K562 (cell line): ENCODE measurements at regions not wholly inside any gene's neighbourhood (a gene's known extent, or its start where the extent isn't known, plus 50 kb on each side); places are given as distances from the start of the nearest gene placed in this dataset.

ENCODE experiments used
- ATAC-seq: fragments of 200-7000 bp; cut with Tn5 transposase; 3 replicates; pipeline ENCODE4 v1.9.1; 2020; ENCODE audit warnings: moderate library complexity
- BruUV-seq: library from RNA; stranded (reverse); fragments of 400-500 nt; replicated peaks from 2 replicates; lab custom pipeline; 2021; lab: Mats Ljungman, UMichigan
- CTCF ChIA-PET: fragments of 300-600 bp; formaldehyde crosslinking; extraction: SDS; loops from one replicate; lab custom pipeline; 2021; ENCODE audit warnings: low intra/inter-chr PET ratio; lab: Yijun Ruan, JAX
- POLR2A ChIA-PET: fragments of 300-600, 350-650 bp; sonication (Branson Sonifier 250); formaldehyde crosslinking; extraction: SDS; loops from one replicate; lab custom pipeline; 2021; ENCODE audit warnings: antibody characterized with exemption, inconsistent platforms; lab: Yijun Ruan, JAX
- DNase-seq, 4 experiments: peaks; one replicate each; pipeline versions ENCODE4 v3.0.0 to v3.0.0-alpha.2; 2011 to 2018; ENCODE audit warnings: low spot score in 3 of 4, mixed read lengths in 3 of 4; ENCODE audit errors: extremely low read depth in 1 of 4
- FAIRE-seq: peaks from 2 replicates; lab custom pipeline; 2011; peaks lifted over from hg19 to GRCh38; lab: Jason Lieb, UNC
- H2AFZ ChIP-seq: 2 replicates; pipeline ENCODE4 v1.6.0; 2011; ENCODE audit warnings: low read depth, low read length, control low read depth, inconsistent platforms
- H3K27ac ChIP-seq: fragments of 200-600 bp; 3 replicates; pipeline ENCODE4 v1.8.0; 2011; ENCODE audit warnings: low read depth, mild to moderate bottlenecking, control low read depth, inconsistent platforms, low read length, moderate library complexity, mixed read lengths; ENCODE audit errors: extremely low read depth
- H3K27me3 ChIP-seq, 2 experiments: fragments of 300-600 bp in 1 of 2; 2 replicates in 1 of 2; 3 replicates in 1 of 2; pipeline versions ENCODE4 v1.6.0 to v1.8.0; 2011; ENCODE audit warnings: inconsistent platforms in 2 of 2, low read length in 2 of 2, mild to moderate bottlenecking in 1 of 2, mixed read lengths in 1 of 2, moderate library complexity in 1 of 2; ENCODE audit not compliant: control insufficient read depth in 2 of 2, insufficient read depth in 2 of 2
- H3K36me3 ChIP-seq: fragments of 300-600 bp; 3 replicates; pipeline ENCODE4 v1.8.0; 2011; ENCODE audit warnings: mild to moderate bottlenecking, low read length, inconsistent platforms; ENCODE audit not compliant: control insufficient read depth, insufficient read depth
- H3K4me1 ChIP-seq, 2 experiments: fragments of 200-600 bp in 1 of 2; replicated peaks in 1 of 2; 2 replicates in 1 of 2; 3 replicates in 1 of 2; pipeline versions ENCODE4 v1.5.1 to v1.8.0; 2011; ENCODE audit warnings: inconsistent platforms in 2 of 2, low read length in 2 of 2, mild to moderate bottlenecking in 1 of 2, mixed read lengths in 1 of 2, moderate library complexity in 1 of 2; ENCODE audit not compliant: control insufficient read depth in 2 of 2, insufficient read depth in 2 of 2
- H3K4me2 ChIP-seq: 2 replicates; pipeline ENCODE4 v1.6.1; 2011; ENCODE audit warnings: low read length, control low read depth, inconsistent platforms, mixed read lengths; ENCODE audit not compliant: insufficient read depth
- H3K4me3 ChIP-seq: fragments of 200-600 bp; sonication (generic), shearing (Covaris generic); 2 replicates; pipeline ENCODE4 v1.5.1; 2016; ENCODE audit warnings: control low read depth, inconsistent platforms
- H3K79me2 ChIP-seq: fragments of 200-600 bp; 3 replicates; pipeline ENCODE4 v1.8.0; 2011; ENCODE audit warnings: low read length, inconsistent platforms; ENCODE audit not compliant: control insufficient read depth, insufficient read depth
- H3K9ac ChIP-seq, 2 experiments: 2 replicates each; pipeline versions ENCODE4 v1.6.0 to v1.6.1; 2011; ENCODE audit warnings: low read depth in 2 of 2, low read length in 2 of 2, control low read depth in 1 of 2, inconsistent platforms in 1 of 2, mild to moderate bottlenecking in 1 of 2, mixed read lengths in 1 of 2; ENCODE audit not compliant: insufficient read depth in 1 of 2
- H3K9me1 ChIP-seq: one replicate; pipeline ENCODE4 v1.6.0; 2011; ENCODE audit warnings: inconsistent platforms, mild to moderate bottlenecking, low read length, moderate library complexity; ENCODE audit not compliant: control insufficient read depth, insufficient read depth
- H3K9me3 ChIP-seq: replicated peaks from 2 replicates; pipeline ENCODE4 v1.5.1; 2011; ENCODE audit warnings: low read depth, low read length, inconsistent platforms; ENCODE audit not compliant: control insufficient read depth, insufficient read depth
- H4K20me1 ChIP-seq: replicated peaks from 2 replicates; pipeline ENCODE4 v1.6.1; 2011; ENCODE audit warnings: low read length, inconsistent platforms, mixed read lengths; ENCODE audit not compliant: control insufficient read depth, insufficient read depth
- FOXK2 ChIP-seq, 2 experiments: fragments of 450-650 bp; IDR thresholded peaks in 1 of 2; conservative IDR thresholded peaks in 1 of 2; 2 replicates each; pipeline ENCODE4 v1.6.1; 2016; ENCODE audit warnings: low read depth in 2 of 2, mild to moderate bottlenecking in 1 of 2
- KAT8 ChIP-seq: fragments of 450-650 bp; IDR thresholded peaks from 2 replicates; pipeline ENCODE4 v1.6.1; 2016; ENCODE audit warnings: low read depth, mild to moderate bottlenecking
- USF1 ChIP-seq: sonication (generic); formaldehyde crosslinking; IDR thresholded peaks from 2 replicates; pipeline ENCODE4 v1.9.0; 2022; ENCODE audit warnings: mild to moderate bottlenecking, missing genetic modification reagents
- ZNF23 ChIP-seq: fragments of 250-450 bp; sonication (Bioruptor Pico); IDR thresholded peaks from 2 replicates; pipeline ENCODE4 v1.4.0; 2020; ENCODE audit warnings: mild to moderate bottlenecking
- ZNF3 ChIP-seq: fragments of 250-450 bp; sonication (Bioruptor Pico); IDR thresholded peaks from 2 replicates; pipeline ENCODE4 v1.5.0; 2021; ENCODE audit warnings: mild to moderate bottlenecking, moderate library complexity
- ZNF347 ChIP-seq: fragments of 450-650 bp; formaldehyde crosslinking; IDR thresholded peaks from 2 replicates; pipeline ENCODE4 v1.4.0; 2020; ENCODE audit warnings: low read depth, mild to moderate bottlenecking, moderate library complexity
- WGBS: fragments of 100-300 bp; shearing (Covaris generic); methylation state at CpG from one replicate; pipeline ENCODE4 v1.1.6; 2016; ENCODE audit warnings: low coverage, mixed read lengths; ENCODE audit not compliant: insufficient coverage; ENCODE audit errors: missing lambda C conversion rate; 5-methylcytosine and 5-hydroxymethylcytosine counted together
- in situ Hi-C: fragments of 300-500 bp; cut with MboI; formaldehyde crosslinking; loops from 4 replicates; pipeline ENCODE4 v1.15.0; 2018; ENCODE audit warnings: inconsistent platforms, mixed read lengths
- intact Hi-C: fragments of 100-400 bp; cut with micrococcal nuclease; formaldehyde crosslinking; loops from 2 replicates; pipeline ENCODE4 v1.14.2; 2022
- TF ChIP-seq, protein P1 (sequence below): fragments of 200-800 bp; sonication (Bioruptor generic); IDR thresholded peaks from 2 replicates; pipeline ENCODE4 v1.6.1; 2016; ENCODE audit warnings: missing genetic modification characterization, missing compliant biosample characterization

DNA sequence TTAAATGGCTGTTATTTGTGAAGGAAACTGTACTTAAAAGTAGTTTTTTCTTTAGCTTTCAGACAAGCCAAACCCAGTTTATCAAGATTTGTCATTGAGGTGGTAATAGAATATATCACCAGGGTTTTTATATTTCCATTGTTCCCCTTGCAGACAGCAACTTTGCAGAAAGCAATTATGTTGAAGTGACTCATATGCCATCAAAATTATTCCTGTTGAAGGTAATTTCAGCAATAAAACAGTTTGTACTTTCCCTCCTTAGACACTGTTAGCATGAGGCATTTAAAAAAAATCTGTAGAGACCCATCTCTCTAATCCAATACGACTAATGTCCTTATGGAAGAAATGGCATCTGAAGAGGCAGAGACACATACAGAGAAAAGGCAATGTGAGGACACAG, 219.0 kb downstream of the NFKBIZ start (continued):
- TF ChIP-seq, protein P1, sequence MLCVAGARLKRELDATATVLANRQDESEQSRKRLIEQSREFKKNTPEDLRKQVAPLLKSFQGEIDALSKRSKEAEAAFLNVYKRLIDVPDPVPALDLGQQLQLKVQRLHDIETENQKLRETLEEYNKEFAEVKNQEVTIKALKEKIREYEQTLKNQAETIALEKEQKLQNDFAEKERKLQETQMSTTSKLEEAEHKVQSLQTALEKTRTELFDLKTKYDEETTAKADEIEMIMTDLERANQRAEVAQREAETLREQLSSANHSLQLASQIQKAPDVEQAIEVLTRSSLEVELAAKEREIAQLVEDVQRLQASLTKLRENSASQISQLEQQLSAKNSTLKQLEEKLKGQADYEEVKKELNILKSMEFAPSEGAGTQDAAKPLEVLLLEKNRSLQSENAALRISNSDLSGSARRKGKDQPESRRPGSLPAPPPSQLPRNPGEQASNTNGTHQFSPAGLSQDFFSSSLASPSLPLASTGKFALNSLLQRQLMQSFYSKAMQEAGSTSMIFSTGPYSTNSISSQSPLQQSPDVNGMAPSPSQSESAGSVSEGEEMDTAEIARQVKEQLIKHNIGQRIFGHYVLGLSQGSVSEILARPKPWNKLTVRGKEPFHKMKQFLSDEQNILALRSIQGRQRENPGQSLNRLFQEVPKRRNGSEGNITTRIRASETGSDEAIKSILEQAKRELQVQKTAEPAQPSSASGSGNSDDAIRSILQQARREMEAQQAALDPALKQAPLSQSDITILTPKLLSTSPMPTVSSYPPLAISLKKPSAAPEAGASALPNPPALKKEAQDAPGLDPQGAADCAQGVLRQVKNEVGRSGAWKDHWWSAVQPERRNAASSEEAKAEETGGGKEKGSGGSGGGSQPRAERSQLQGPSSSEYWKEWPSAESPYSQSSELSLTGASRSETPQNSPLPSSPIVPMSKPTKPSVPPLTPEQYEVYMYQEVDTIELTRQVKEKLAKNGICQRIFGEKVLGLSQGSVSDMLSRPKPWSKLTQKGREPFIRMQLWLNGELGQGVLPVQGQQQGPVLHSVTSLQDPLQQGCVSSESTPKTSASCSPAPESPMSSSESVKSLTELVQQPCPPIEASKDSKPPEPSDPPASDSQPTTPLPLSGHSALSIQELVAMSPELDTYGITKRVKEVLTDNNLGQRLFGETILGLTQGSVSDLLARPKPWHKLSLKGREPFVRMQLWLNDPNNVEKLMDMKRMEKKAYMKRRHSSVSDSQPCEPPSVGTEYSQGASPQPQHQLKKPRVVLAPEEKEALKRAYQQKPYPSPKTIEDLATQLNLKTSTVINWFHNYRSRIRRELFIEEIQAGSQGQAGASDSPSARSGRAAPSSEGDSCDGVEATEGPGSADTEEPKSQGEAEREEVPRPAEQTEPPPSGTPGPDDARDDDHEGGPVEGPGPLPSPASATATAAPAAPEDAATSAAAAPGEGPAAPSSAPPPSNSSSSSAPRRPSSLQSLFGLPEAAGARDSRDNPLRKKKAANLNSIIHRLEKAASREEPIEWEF (CRISPR knock-in tag), result no peak
- TF ChIP-seq ZNF3 (CRISPR knock-in tag), result no peak

DNA sequence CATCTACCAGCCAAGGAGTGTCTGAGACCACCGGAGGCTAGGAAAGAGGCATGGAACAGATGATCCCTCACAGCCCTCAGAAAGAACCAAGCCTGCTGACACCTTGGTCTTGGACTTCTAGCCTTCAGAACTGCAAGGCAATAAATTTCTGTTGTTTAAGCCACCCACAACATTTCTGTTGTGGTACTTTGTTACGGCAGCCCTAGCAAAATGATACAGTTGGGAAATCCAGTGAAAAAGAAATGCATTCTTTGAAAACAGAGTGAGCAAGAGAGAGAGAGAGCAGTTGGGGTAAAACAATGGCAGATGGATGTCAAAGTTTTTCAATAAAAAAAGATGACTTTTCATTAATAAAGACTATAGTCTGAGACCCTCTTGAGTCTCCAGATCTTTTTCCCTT, 219.4 kb downstream of the NFKBIZ start:
- TF ChIP-seq ZNF23 (CRISPR knock-in tag) (no peak), ZNF347 (CRISPR knock-in tag) (no peak), USF1 (no peak), FOXK2 (conservative IDR thresholded peaks at IDR 0.05 in 1 of 2, IDR thresholded peaks at IDR 0.05 in 1 of 2; ENCODE audit: low read depth in 2 of 2) (no peak), KAT8 (no peak)
- TF ChIP-seq, all 486 proteins: peak for 0
- 0% methylated on average over 2 of the region's 2 CpGs for WGBS
- CTCF ChIA-PET, result no interaction called here
- no peak overlapping the region for H3K4me3 ChIP-seq
- no peak overlapping the region for H3K4me2 ChIP-seq
- H3K27ac ChIP-seq, result no peak overlapping the region
- POLR2A ChIA-PET, result no interaction called here
- H3K36me3 ChIP-seq, result no peaks in the 10 kb centered on the region
- intact Hi-C loops, result no loop called here
- ATAC-seq, result no peak
- BruUV-seq, result no TSS peak
- no peaks in the 10 kb centered on the region for H3K9me1 ChIP-seq
- FAIRE-seq, result no peak
- H3K9ac ChIP-seq, result no peak overlapping the region
- H3K79me2 ChIP-seq, result no peaks in the 10 kb centered on the region
- no peaks in the 10 kb centered on the region for H3K4me1 ChIP-seq
- DNase-seq, result no peak
- H2AFZ ChIP-seq, result no peak overlapping the region
- no peaks in the 10 kb centered on the region for H3K9me3 ChIP-seq
- in situ Hi-C loops, result no loop called here
- H3K27me3 ChIP-seq, result no peaks in the 10 kb centered on the region
- no peaks in the 10 kb centered on the region for H4K20me1 ChIP-seq
